ENCODE measurements at regions not wholly inside any gene's neighbourhood (a gene's known extent, or its start where the extent isn't known, plus 50 kb on each side); places are given as distances from the start of the nearest gene placed in this dataset.
A peak's percentile ranks its signal among the peaks of the same experiment; 100 is the strongest.

GRCh38 chr5:107269256-107269655 lies 401.5 kb downstream of the EFNA5 start:
- Histone ChIP-seq H3K27me3 (no peaks in the 10 kb centered on the region), H3K9me3 (no peaks in the 10 kb centered on the region), H3K4me1 (no peaks in the 10 kb centered on the region), H3K27ac (no peak overlapping the region), H3K36me3 (no peaks in the 10 kb centered on the region), H3K4me3 (no peak overlapping the region)
- TF ChIP-seq EP300 (IDR thresholded peaks at IDR 0.05) (no peak), POLR2A (IDR thresholded peaks at IDR 0.05) (no peak), CTCF (IDR thresholded peaks at IDR 0.05) (no peak), POLR2AphosphoS5 (IDR thresholded peaks at IDR 0.05) (no peak)
- 83 to 96% (median 92%) methylated on average over 2 of the region's 2 CpGs for WGBS, 5 donors
- no peak for DNase-seq
- intact Hi-C loops (cut with DNase I; ENCODE audit: low total_unique reads) = no loop called here

- Histone ChIP-seq H3K4me1 (peaks cover 0 to 5% (median 0%) of the 10 kb centered on the region in 4 donors), H3K27ac (no peak overlapping the region), H3K9me3 (no peaks in the 10 kb centered on the region), H3K36me3 (no peaks in the 10 kb centered on the region), H3K27me3 (no peaks in the 10 kb centered on the region), H3K4me3 (no peak overlapping the region)
- no peak for TF ChIP-seq POLR2A (IDR thresholded peaks at IDR 0.05)
- no peak for TF ChIP-seq POLR2AphosphoS5 (IDR thresholded peaks at IDR 0.05)
- no peak for TF ChIP-seq EP300 (IDR thresholded peaks at IDR 0.05)
- DNase-seq = no peak
- 74 to 85% (median 85%) methylated on average over 2 of the region's 2 CpGs for WGBS, 5 donors
- intact Hi-C loops (cut with DNase I; ENCODE audit: low total_unique reads) = no loop called here
Observed at GRCh38 chr5:107268241-107268640, 402.5 kb downstream of the EFNA5 start.

GRCh38 chr5:107266100-107266499 lies 404.6 kb downstream of the EFNA5 start:
- H3K9me3 ChIP-seq = no peaks in the 10 kb centered on the region
- no peak overlapping the region for H3K4me3 ChIP-seq
- TF ChIP-seq CTCF (IDR thresholded peaks at IDR 0.05) (no peak), POLR2A (IDR thresholded peaks at IDR 0.05) (no peak), POLR2AphosphoS5 (IDR thresholded peaks at IDR 0.05) (no peak), EP300 (IDR thresholded peaks at IDR 0.05) (no peak)
- intact Hi-C loops (cut with DNase I; ENCODE audit: low total_unique reads) = no loop called here
- 91 to 100% (median 96%) methylated on average over 1 of the region's 1 CpG for WGBS, 5 donors
- H3K27ac ChIP-seq = no peak overlapping the region
- DNase-seq = no peak
- peaks cover 0 to 6% (median 0%) of the 10 kb centered on the region in 4 donors for H3K4me1 ChIP-seq
- H3K27me3 ChIP-seq = no peaks in the 10 kb centered on the region
- no peaks in the 10 kb centered on the region for H3K36me3 ChIP-seq

- peaks cover 0 to 6% (median 0%) of the 10 kb centered on the region in 4 donors for H3K4me1 ChIP-seq
- intact Hi-C loops (cut with DNase I; ENCODE audit: low total_unique reads) = no loop called here
- H3K36me3 ChIP-seq = no peaks in the 10 kb centered on the region
- no peak overlapping the region for H3K4me3 ChIP-seq
- H3K27ac ChIP-seq = no peak overlapping the region
- DNase-seq = no peak
- WGBS, 5 donors = 63 to 79% (median 73%) methylated on average over 2 of the region's 2 CpGs
- no peak for TF ChIP-seq POLR2A (IDR thresholded peaks at IDR 0.05)
- no peak for TF ChIP-seq CTCF (IDR thresholded peaks at IDR 0.05)
- TF ChIP-seq POLR2AphosphoS5 (IDR thresholded peaks at IDR 0.05) = no peak
- no peak for TF ChIP-seq EP300 (IDR thresholded peaks at IDR 0.05)
- no peaks in the 10 kb centered on the region for H3K9me3 ChIP-seq
- H3K27me3 ChIP-seq = no peaks in the 10 kb centered on the region
Observed at GRCh38 chr5:107265193-107265592, 405.5 kb downstream of the EFNA5 start.

- intact Hi-C loops (cut with DNase I; ENCODE audit: low total_unique reads) = no loop called here
- Histone ChIP-seq H3K4me1 (peaks cover 0 to 6% (median 0%) of the 10 kb centered on the region in 4 donors), H3K9me3 (no peaks in the 10 kb centered on the region), H3K27ac (no peak overlapping the region), H3K4me3 (no peak overlapping the region), H3K36me3 (no peaks in the 10 kb centered on the region), H3K27me3 (no peaks in the 10 kb centered on the region)
- DNase-seq = peak in 1 of 2 donors; percentile 15
- 56 to 73% (median 62%) methylated on average over 5 of the region's 5 CpGs for WGBS, 5 donors
- TF ChIP-seq POLR2A (IDR thresholded peaks at IDR 0.05) = no peak
- TF ChIP-seq EP300 (IDR thresholded peaks at IDR 0.05) = no peak
- no peak for TF ChIP-seq CTCF (IDR thresholded peaks at IDR 0.05)
- no peak for TF ChIP-seq POLR2AphosphoS5 (IDR thresholded peaks at IDR 0.05)
Observed at GRCh38 chr5:107263387-107264018, 407.2 kb downstream of the EFNA5 start.

All from stomach (tissue), 8 donors.